Lower leg skin (tissue), 4 donors: ENCODE measurements at regions not wholly inside any gene's neighbourhood (a gene's known extent, or its start where the extent isn't known, plus 50 kb on each side); places are given as distances from the start of the nearest gene placed in this dataset.

Experiments used
- DNase-seq, 2 donors: peaks; one replicate each; pipeline ENCODE4 v3.0.0-alpha.2; 2019; ENCODE audit warnings: low spot score in 2 of 2
- H3K4me3 ChIP-seq: fragments of 200-600 bp; sonication (generic); 2 replicates; pipeline ENCODE4 v1.5.1; 2017; ENCODE audit warnings: mild to moderate bottlenecking, low read depth; ENCODE audit not compliant: poor library complexity, severe bottlenecking
- POLR2A ChIP-seq, 2 donors: fragments of 450-650 bp; IDR thresholded peaks; one replicate each; pipeline ENCODE4 v1.6.1; 2016 to 2017; ENCODE audit warnings: antibody characterized with exemption in 2 of 2, mild to moderate bottlenecking in 1 of 2, moderate library complexity in 1 of 2
- WGBS, 2 donors: methylation state at CpG; one replicate each; pipeline ENCODE4 v1.1.5; 2018; 5-methylcytosine and 5-hydroxymethylcytosine counted together
- intact Hi-C: fragments of 100-400 bp; cut with DNase I; formaldehyde crosslinking; loops from one replicate; pipeline ENCODE4 v1.15.0; 2023; ENCODE audit warnings: low total_unique reads
- TF ChIP-seq, protein P1 (sequence below), 3 donors: fragments of 450-650 bp; IDR thresholded peaks; one replicate each; pipeline ENCODE4 v1.5.1; 2016; ENCODE audit warnings: antibody characterized with exemption in 3 of 3, mild to moderate bottlenecking in 3 of 3, moderate library complexity in 2 of 3

GRCh38 chr11:79547256-79547655 is 106.4 kb upstream of the TENM4 start:
- intact Hi-C loops = no loop called here
- no peak for TF ChIP-seq POLR2A (IDR thresholded peaks at IDR 0.05)
- TF ChIP-seq, protein P1, sequence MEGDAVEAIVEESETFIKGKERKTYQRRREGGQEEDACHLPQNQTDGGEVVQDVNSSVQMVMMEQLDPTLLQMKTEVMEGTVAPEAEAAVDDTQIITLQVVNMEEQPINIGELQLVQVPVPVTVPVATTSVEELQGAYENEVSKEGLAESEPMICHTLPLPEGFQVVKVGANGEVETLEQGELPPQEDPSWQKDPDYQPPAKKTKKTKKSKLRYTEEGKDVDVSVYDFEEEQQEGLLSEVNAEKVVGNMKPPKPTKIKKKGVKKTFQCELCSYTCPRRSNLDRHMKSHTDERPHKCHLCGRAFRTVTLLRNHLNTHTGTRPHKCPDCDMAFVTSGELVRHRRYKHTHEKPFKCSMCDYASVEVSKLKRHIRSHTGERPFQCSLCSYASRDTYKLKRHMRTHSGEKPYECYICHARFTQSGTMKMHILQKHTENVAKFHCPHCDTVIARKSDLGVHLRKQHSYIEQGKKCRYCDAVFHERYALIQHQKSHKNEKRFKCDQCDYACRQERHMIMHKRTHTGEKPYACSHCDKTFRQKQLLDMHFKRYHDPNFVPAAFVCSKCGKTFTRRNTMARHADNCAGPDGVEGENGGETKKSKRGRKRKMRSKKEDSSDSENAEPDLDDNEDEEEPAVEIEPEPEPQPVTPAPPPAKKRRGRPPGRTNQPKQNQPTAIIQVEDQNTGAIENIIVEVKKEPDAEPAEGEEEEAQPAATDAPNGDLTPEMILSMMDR (IDR thresholded peaks at IDR 0.05) = no peak

DNA sequence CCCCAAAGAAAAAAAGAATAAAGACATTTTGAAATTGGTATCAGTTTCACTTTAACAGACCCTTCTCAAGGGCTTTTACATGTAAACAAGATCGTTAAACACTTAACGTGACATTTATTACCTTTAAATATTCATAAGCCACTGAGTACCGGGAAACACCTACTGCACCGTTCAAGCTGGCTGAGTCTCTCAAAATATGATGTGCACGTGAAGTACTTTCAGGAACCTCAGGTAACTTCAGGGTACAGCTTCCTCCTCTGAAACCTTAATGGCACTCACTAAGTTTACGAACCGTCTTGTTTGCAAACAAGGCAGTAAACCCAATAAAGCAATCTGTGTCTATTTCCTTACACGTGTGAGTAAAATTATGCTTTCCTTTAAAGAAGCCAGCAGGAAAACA is 105.5 kb upstream of the TENM4 start:
- intact Hi-C loops = no loop called here
- DNase-seq = no peak
- WGBS, 2 donors = 35 to 36% methylated on average over 8 of the region's 8 CpGs
- TF ChIP-seq, protein P1 (IDR thresholded peaks at IDR 0.05) = no peak
- TF ChIP-seq POLR2A (IDR thresholded peaks at IDR 0.05) = no peak
- H3K4me3 ChIP-seq = no peak overlapping the region

More at GRCh38 chr11:79547256-79547655, 106.4 kb upstream of the TENM4 start:
- no peak for DNase-seq
- H3K4me3 ChIP-seq = no peak overlapping the region

GRCh38 chr11:79544361-79544760 is 103.5 kb upstream of the TENM4 start:
- no peak overlapping the region for H3K4me3 ChIP-seq
- no peak for TF ChIP-seq POLR2A (IDR thresholded peaks at IDR 0.05)
- TF ChIP-seq, protein P1 (IDR thresholded peaks at IDR 0.05) = no peak
- 90 to 97% methylated on average over 2 of the region's 2 CpGs for whole genome bisulfite sequencing, 2 donors
- no peak for DNase-seq
- intact Hi-C loops = no loop called here

GRCh38 chr11:79543101-79543500 is 102.3 kb upstream of the TENM4 start:
- TF ChIP-seq POLR2A (IDR thresholded peaks at IDR 0.05) = no peak
- DNase-seq = no peak
- intact Hi-C loops = no loop called here
- no peak overlapping the region for H3K4me3 ChIP-seq
- WGBS, 2 donors = 31 to 41% methylated on average over 1 of the region's 1 CpG

DNA sequence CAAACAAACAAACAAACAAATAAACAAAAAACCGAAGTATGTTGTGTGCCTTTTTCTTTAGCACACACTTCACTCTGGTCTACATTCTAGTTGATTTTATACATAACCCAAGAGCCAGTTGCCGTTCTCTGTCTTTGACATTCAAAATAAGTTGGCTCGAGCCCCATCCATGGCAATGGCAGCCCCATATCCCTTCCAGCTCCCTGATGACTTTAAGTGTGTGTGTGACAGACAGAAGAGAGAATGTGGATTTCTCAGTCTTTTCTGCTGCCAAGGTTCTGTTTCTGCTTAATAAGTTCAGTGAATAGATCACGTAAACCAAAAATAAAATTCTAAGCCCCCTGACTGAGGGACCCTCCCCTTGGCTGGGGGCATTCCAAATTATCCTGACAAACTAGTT is 100.6 kb upstream of the TENM4 start:
- DNase-seq = no peak
- intact Hi-C loops = no loop called here
- no peak overlapping the region for H3K4me3 ChIP-seq
- TF ChIP-seq POLR2A (IDR thresholded peaks at IDR 0.05) = no peak
- TF ChIP-seq, protein P1 (IDR thresholded peaks at IDR 0.05) = no peak
- 61 to 69% methylated on average over 4 of the region's 4 CpGs for WGBS, 2 donors

DNA sequence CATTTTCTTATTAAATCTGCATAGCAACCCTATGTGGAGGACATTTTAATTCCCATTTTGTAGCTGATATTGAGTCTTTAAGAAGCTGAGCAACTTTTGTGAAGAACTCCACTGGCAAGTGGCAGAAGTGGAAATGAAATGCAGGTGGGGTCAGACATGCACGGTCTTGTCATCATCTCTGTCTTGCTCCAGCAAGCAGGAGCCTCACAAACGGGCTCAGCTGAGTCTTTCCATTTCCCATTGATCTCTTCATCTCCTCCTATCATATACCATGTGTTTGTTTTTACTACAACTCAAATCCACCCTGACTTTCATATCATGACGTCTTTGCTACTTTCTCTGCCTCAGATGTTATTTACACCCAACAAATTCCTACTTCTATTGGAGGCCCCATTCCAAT is 97.9 kb upstream of the TENM4 start:
- no peak overlapping the region for H3K4me3 ChIP-seq
- DNase-seq = peak in 1 of 2 donors; percentile 18
- TF ChIP-seq, protein P1 (IDR thresholded peaks at IDR 0.05) = no peak
- TF ChIP-seq POLR2A (IDR thresholded peaks at IDR 0.05) = no peak
- intact Hi-C loops = no loop called here
- 17 to 20% methylated on average over 3 of the region's 3 CpGs for WGBS, 2 donors
